OCI-LY7 (cell line): ENCODE measurements at regions not wholly inside any gene's neighbourhood (a gene's known extent, or its start where the extent isn't known, plus 50 kb on each side); places are given as distances from the start of the nearest gene placed in this dataset.

Source experiments
- CTCF ChIP-seq: fragments of 200-600 bp; sonication (generic); conservative IDR thresholded peaks from 2 replicates; pipeline ENCODE4 v1.5.1; 2014; ENCODE audit warnings: mild to moderate bottlenecking, antibody characterized with exemption, low read length, moderate library complexity, mixed read lengths
- EZH2phosphoT487 ChIP-seq: fragments of 200-600 bp; sonication (generic); IDR thresholded peaks from 2 replicates; pipeline ENCODE4 v1.6.1; 2018; ENCODE audit warnings: low read depth, borderline replicate concordance, mild to moderate bottlenecking, mixed run types, antibody characterized with exemption, low read length, moderate library complexity, mixed read lengths

- TF ChIP-seq CTCF (no peak), EZH2phosphoT487 (no peak)
These were observed 669.3 kb downstream of the BCL11A start for GRCh38 chr2:59884166-59884565.
